H1 (cell line): ENCODE measurements at regions not wholly inside any gene's neighbourhood (a gene's known extent, or its start where the extent isn't known, plus 50 kb on each side); places are given as distances from the start of the nearest gene placed in this dataset.

Experiments used
- CTCF ChIA-PET: fragments of 300-600 bp; sonication (Branson Sonifier 250); formaldehyde crosslinking; loops from one replicate; lab custom pipeline; 2021; ENCODE audit not compliant: partially characterized antibody; lab: Charles Lee
- POLR2A ChIA-PET: fragments of 300-600 bp; sonication (Branson Sonifier 250); formaldehyde crosslinking; loops from one replicate; lab custom pipeline; 2021; ENCODE audit warnings: inconsistent platforms; ENCODE audit not compliant: partially characterized antibody; lab: Charles Lee
- DNase-seq, 2 experiments: peaks; one replicate each; pipeline versions ENCODE4 v3.0.0 to v3.0.0-alpha.2; 2010 to 2022; ENCODE audit warnings: low spot score in 2 of 2, low read depth in 1 of 2, mixed read lengths in 1 of 2
- FAIRE-seq: peaks from 2 replicates; lab custom pipeline; 2011; peaks lifted over from hg19 to GRCh38; lab: Jason Lieb, UNC
- H2AFZ ChIP-seq: 2 replicates; pipeline ENCODE4 v1.8.1; 2012; ENCODE audit warnings: low read length, inconsistent platforms
- H2AK5ac ChIP-seq: 2 replicates; pipeline ENCODE4 v1.6.1; 2013; ENCODE audit warnings: low read depth, low read length
- H2BK120ac ChIP-seq: replicated peaks from 2 replicates; pipeline ENCODE3; 2013; ENCODE audit warnings: low read depth, low read length, inconsistent platforms
- H2BK12ac ChIP-seq: 2 replicates; pipeline ENCODE4 v1.6.1; 2013; ENCODE audit warnings: low read depth, low read length
- H2BK15ac ChIP-seq: 2 replicates; pipeline ENCODE4 v1.6.1; 2013; ENCODE audit warnings: low read length
- H2BK20ac ChIP-seq: 2 replicates; pipeline ENCODE4 v1.6.1; 2013; ENCODE audit warnings: low read length
- H2BK5ac ChIP-seq: 2 replicates; pipeline ENCODE4 v1.6.1; 2013; ENCODE audit warnings: low read depth, low read length
- H3K14ac ChIP-seq: 2 replicates; pipeline ENCODE4 v1.6.1; 2013; ENCODE audit warnings: inconsistent platforms; ENCODE audit not compliant: insufficient read length
- H3K18ac ChIP-seq: 2 replicates; pipeline ENCODE4 v1.6.1; 2013; ENCODE audit warnings: low read length; ENCODE audit errors: extremely low read depth
- H3K23ac ChIP-seq: 2 replicates; pipeline ENCODE4 v1.6.1; 2013; ENCODE audit warnings: inconsistent platforms; ENCODE audit not compliant: insufficient read length
- H3K23me2 ChIP-seq: 2 replicates; pipeline ENCODE4 v1.6.1; 2013; ENCODE audit warnings: low read depth, low read length
- H3K27ac ChIP-seq: 2 replicates; pipeline ENCODE4 v1.6.1; 2011; ENCODE audit warnings: low read depth, low read length, inconsistent platforms
- H3K27me3 ChIP-seq, 4 experiments: replicated peaks in 1 of 4; 1 replicate in 1 of 4; 2 replicates in 3 of 4; pipeline versions ENCODE4 v1.6.1 to v1.8.1; 2011 to 2013; ENCODE audit warnings: low read length in 3 of 4, mild to moderate bottlenecking in 3 of 4, inconsistent platforms in 2 of 4, mixed read lengths in 2 of 4, moderate library complexity in 1 of 4; ENCODE audit not compliant: control insufficient read depth in 3 of 4, insufficient read depth in 3 of 4; ENCODE audit errors: extremely low read depth in 1 of 4
- H3K36me3 ChIP-seq, 4 experiments: 2 replicates each; pipeline versions ENCODE4 v1.6.1 to v1.8.1; 2011 to 2013; ENCODE audit warnings: mild to moderate bottlenecking in 4 of 4, low read length in 3 of 4, moderate library complexity in 2 of 4, control low read depth in 1 of 4, inconsistent platforms in 1 of 4; ENCODE audit not compliant: insufficient read depth in 4 of 4, control insufficient read depth in 2 of 4
- H3K4ac ChIP-seq: replicated peaks from 2 replicates; pipeline ENCODE3; 2013; ENCODE audit warnings: low read length, low read depth, mixed read lengths, inconsistent platforms; ENCODE audit not compliant: insufficient read length
- H3K4me1 ChIP-seq, 4 experiments: replicated peaks in 1 of 4; 1 replicate in 1 of 4; 2 replicates in 3 of 4; pipeline versions ENCODE4 v1.6.1 to v1.8.1; 2011 to 2013; ENCODE audit warnings: low read length in 3 of 4, inconsistent platforms in 2 of 4, mixed read lengths in 1 of 4; ENCODE audit not compliant: insufficient read depth in 4 of 4, control insufficient read depth in 3 of 4
- H3K4me2 ChIP-seq, 2 experiments: 2 replicates each; pipeline versions ENCODE4 v1.6.1 to v1.8.1; 2011 to 2013; ENCODE audit warnings: low read depth in 2 of 2, low read length in 2 of 2, control low read depth in 1 of 2, inconsistent platforms in 1 of 2, mild to moderate bottlenecking in 1 of 2; ENCODE audit not compliant: insufficient read depth in 1 of 2
- H3K4me3 ChIP-seq, 4 experiments: fragments of 200-600, 300-600 bp in 1 of 4; sonication (generic), shearing (Covaris generic), sonication (Bioruptor Twin) in 1 of 4; 2 replicates each; pipeline versions ENCODE4 v1.5.1 to v1.8.1; 2011 to 2016; ENCODE audit warnings: low read length in 4 of 4, low read depth in 3 of 4, control low read depth in 2 of 4, inconsistent platforms in 2 of 4, mild to moderate bottlenecking in 2 of 4, mixed read lengths in 1 of 4, moderate library complexity in 1 of 4; ENCODE audit not compliant: insufficient read depth in 2 of 4; ENCODE audit errors: extremely low read depth in 1 of 4
- H3K56ac ChIP-seq: replicated peaks from 2 replicates; pipeline ENCODE3; 2013; ENCODE audit warnings: low read depth, mild to moderate bottlenecking, mixed read lengths, low read length, inconsistent platforms; ENCODE audit not compliant: insufficient read length
- H3K79me1 ChIP-seq: 2 replicates; pipeline ENCODE4 v1.6.1; 2013; ENCODE audit warnings: low read depth, low read length, control low read depth
- H3K79me2 ChIP-seq, 2 experiments: 2 replicates each; pipeline versions ENCODE4 v1.6.1 to v1.8.1; 2012 to 2013; ENCODE audit warnings: low read length in 2 of 2, mild to moderate bottlenecking in 2 of 2, inconsistent platforms in 1 of 2; ENCODE audit not compliant: insufficient read depth in 2 of 2, control insufficient read depth in 1 of 2
- H3K9ac ChIP-seq, 4 experiments: replicated peaks in 1 of 4; 1 replicate in 1 of 4; 2 replicates in 3 of 4; pipeline versions ENCODE4 v1.6.1 to v1.8.1; 2011 to 2013; ENCODE audit warnings: low read depth in 3 of 4, low read length in 3 of 4, control low read depth in 2 of 4, mild to moderate bottlenecking in 2 of 4, moderate library complexity in 2 of 4, inconsistent platforms in 1 of 4; ENCODE audit errors: extremely low read depth in 1 of 4
- H3K9me3 ChIP-seq, 2 experiments: 2 replicates each; pipeline versions ENCODE4 v1.6.1 to v1.8.1; 2012 to 2013; ENCODE audit warnings: mild to moderate bottlenecking in 2 of 2, moderate library complexity in 2 of 2, control low read depth in 1 of 2, inconsistent platforms in 1 of 2, low read depth in 1 of 2, low read length in 1 of 2, mixed read lengths in 1 of 2; ENCODE audit not compliant: insufficient read depth in 2 of 2
- H4K20me1 ChIP-seq, 2 experiments: replicated peaks in 1 of 2; 2 replicates each; pipeline versions ENCODE3 to v1.8.1; 2011 to 2013; ENCODE audit warnings: inconsistent platforms in 2 of 2, low read length in 2 of 2, mild to moderate bottlenecking in 1 of 2; ENCODE audit not compliant: insufficient read depth in 2 of 2, control insufficient read depth in 1 of 2
- H4K5ac ChIP-seq: 2 replicates; pipeline ENCODE4 v1.6.1; 2013; ENCODE audit warnings: low read length, low read depth, mixed read lengths, inconsistent platforms; ENCODE audit not compliant: insufficient read length
- H4K8ac ChIP-seq: 2 replicates; pipeline ENCODE4 v1.8.0; 2013; ENCODE audit warnings: mild to moderate bottlenecking, moderate library complexity, low read length, inconsistent platforms; ENCODE audit not compliant: insufficient read depth; ENCODE audit errors: extremely low read depth
- H4K91ac ChIP-seq: replicated peaks from 2 replicates; pipeline ENCODE3; 2013; ENCODE audit warnings: low read length, mixed read lengths, inconsistent platforms; ENCODE audit not compliant: insufficient read length
- CHD1 ChIP-seq: IDR thresholded peaks from 2 replicates; pipeline ENCODE4 v1.6.1; 2012; ENCODE audit warnings: low read depth, low read length, improper control_type of control experiment
- SIN3A ChIP-seq, 2 experiments: IDR thresholded peaks in 1 of 2; conservative IDR thresholded peaks in 1 of 2; 2 replicates each; pipeline ENCODE4 v1.6.1; 2011 to 2012; ENCODE audit warnings: low read length in 2 of 2, improper control_type of control experiment in 1 of 2, low read depth in 1 of 2, mild to moderate bottlenecking in 1 of 2
- WGBS, 2 experiments: shearing (Covaris generic) in 1 of 2; methylation state at CpG; one replicate each; pipeline versions ENCODE4 v1.1.6 to v1.1.7; 2013 to 2015; ENCODE audit warnings: low lambda C conversion rate in 2 of 2, mixed read lengths in 2 of 2, inconsistent platforms in 1 of 2, low coverage in 1 of 2, missing lambda C conversion rate in 1 of 2; ENCODE audit not compliant: insufficient replicate concordance in 2 of 2, insufficient coverage in 1 of 2, insufficient read length in 1 of 2; ENCODE audit errors: extremely low coverage in 1 of 2, missing lambda C conversion rate in 1 of 2; 5-methylcytosine and 5-hydroxymethylcytosine counted together

GRCh38 chr16:79801646-79802045 is 201.1 kb upstream of the MAF start:
- no peak overlapping the region for H2BK120ac ChIP-seq
- no peak overlapping the region for H2BK12ac ChIP-seq
- H2BK5ac ChIP-seq = no peak overlapping the region
- no peak overlapping the region for H2AK5ac ChIP-seq
- no peak overlapping the region for H2AFZ ChIP-seq
- TF ChIP-seq SIN3A (conservative IDR thresholded peaks at IDR 0.05 in 1 of 2, IDR thresholded peaks at IDR 0.05 in 1 of 2; ENCODE audit: low read depth in 1 of 2, low read length in 2 of 2) (no peak), CHD1 (no peak)
- no peak overlapping the region for H3K9ac ChIP-seq
- H4K5ac ChIP-seq = no peak overlapping the region
- no peak overlapping the region for H3K23ac ChIP-seq
- no peak overlapping the region for H3K27ac ChIP-seq
- no peak overlapping the region for H2BK15ac ChIP-seq
- no peaks in the 10 kb centered on the region for H4K20me1 ChIP-seq
- FAIRE-seq = no peak
- H3K4me1 ChIP-seq = peaks cover 0 to 7% (median 0%) of the 10 kb centered on the region in 4 experiments; a peak in 1 of 7 replicates
- H3K14ac ChIP-seq = no peak overlapping the region
- no peaks in the 10 kb centered on the region for H3K36me3 ChIP-seq
- H3K79me1 ChIP-seq = no peaks in the 10 kb centered on the region
- no peak overlapping the region for H4K91ac ChIP-seq
- ChIA-PET POLR2A (no interaction called here), CTCF (no interaction called here)
- WGBS, 2 experiments = 91% methylated on average over 5 of the region's 5 CpGs; no CpG with 5 or more reads in 1 of the 2 experiments
- H3K4me3 ChIP-seq = no peak overlapping the region
- H3K27me3 ChIP-seq = no peaks in the 10 kb centered on the region
- no peak overlapping the region for H3K18ac ChIP-seq
- H3K56ac ChIP-seq = no peak overlapping the region
- H2BK20ac ChIP-seq = no peak overlapping the region
- no peaks in the 10 kb centered on the region for H3K23me2 ChIP-seq
- no peaks in the 10 kb centered on the region for H3K79me2 ChIP-seq
- H4K8ac ChIP-seq = no peak overlapping the region
- no peaks in the 10 kb centered on the region for H3K9me3 ChIP-seq
- H3K4me2 ChIP-seq = no peak overlapping the region
- H3K4ac ChIP-seq = no peak overlapping the region
- DNase-seq = no peak
